KMS-11 (cell line): ENCODE measurements at regions not wholly inside any gene's neighbourhood (a gene's known extent, or its start where the extent isn't known, plus 50 kb on each side); places are given as distances from the start of the nearest gene placed in this dataset.

Experiments used
- H2AFZ ChIP-seq: fragments of 200-600 bp; sonication (generic); 2 replicates; pipeline ENCODE4 v1.6.1; 2016; ENCODE audit warnings: antibody characterized with exemption, mixed run types, low read depth
- H3K27ac ChIP-seq: fragments of 200-600 bp; sonication (generic); 2 replicates; pipeline ENCODE4 v1.6.1; 2016; ENCODE audit warnings: mild to moderate bottlenecking, mixed run types
- H3K27me3 ChIP-seq: fragments of 200-600 bp; sonication (generic); 2 replicates; pipeline ENCODE4 v1.6.1; 2017; ENCODE audit warnings: mild to moderate bottlenecking, low read depth, mixed run types, moderate library complexity; ENCODE audit not compliant: insufficient read depth
- H3K36me3 ChIP-seq: fragments of 200-600 bp; sonication (generic); 2 replicates; pipeline ENCODE4 v1.6.1; 2017; ENCODE audit warnings: mild to moderate bottlenecking, mixed run types; ENCODE audit not compliant: insufficient read depth
- H3K4me1 ChIP-seq: fragments of 200-600 bp; sonication (generic); 2 replicates; pipeline ENCODE4 v1.6.1; 2016; ENCODE audit warnings: mild to moderate bottlenecking, low read depth, mixed run types; ENCODE audit not compliant: poor library complexity, severe bottlenecking
- H3K4me2 ChIP-seq: fragments of 200-600 bp; sonication (generic); 2 replicates; pipeline ENCODE4 v1.7.0; 2016; ENCODE audit warnings: mild to moderate bottlenecking, mixed run types
- H3K4me3 ChIP-seq: fragments of 200-600 bp; sonication (generic); IDR thresholded peaks from 2 replicates; pipeline ENCODE4 v1.6.1; 2017; ENCODE audit warnings: low read depth, low read length, mixed read lengths; ENCODE audit not compliant: insufficient read depth
- H3K79me2 ChIP-seq: fragments of 200-600 bp; sonication (generic); 2 replicates; pipeline ENCODE4 v1.6.1; 2016; ENCODE audit warnings: low read depth, mixed run types; ENCODE audit not compliant: insufficient read depth
- H3K9ac ChIP-seq: fragments of 200-600 bp; sonication (generic); 2 replicates; pipeline ENCODE4 v1.6.1; 2016; ENCODE audit warnings: mild to moderate bottlenecking, mixed run types
- H4K20me1 ChIP-seq: fragments of 200-600 bp; sonication (generic); 2 replicates; pipeline ENCODE4 v1.6.1; 2016; ENCODE audit warnings: mild to moderate bottlenecking, mixed run types; ENCODE audit not compliant: insufficient read depth
- TF ChIP-seq, protein P1 (sequence below): fragments of 200-600 bp; sonication (generic); conservative IDR thresholded peaks from 2 replicates; pipeline ENCODE4 v1.6.1; 2017; ENCODE audit warnings: low read depth, mild to moderate bottlenecking, antibody characterized with exemption, low read length, moderate library complexity, mixed read lengths

DNA sequence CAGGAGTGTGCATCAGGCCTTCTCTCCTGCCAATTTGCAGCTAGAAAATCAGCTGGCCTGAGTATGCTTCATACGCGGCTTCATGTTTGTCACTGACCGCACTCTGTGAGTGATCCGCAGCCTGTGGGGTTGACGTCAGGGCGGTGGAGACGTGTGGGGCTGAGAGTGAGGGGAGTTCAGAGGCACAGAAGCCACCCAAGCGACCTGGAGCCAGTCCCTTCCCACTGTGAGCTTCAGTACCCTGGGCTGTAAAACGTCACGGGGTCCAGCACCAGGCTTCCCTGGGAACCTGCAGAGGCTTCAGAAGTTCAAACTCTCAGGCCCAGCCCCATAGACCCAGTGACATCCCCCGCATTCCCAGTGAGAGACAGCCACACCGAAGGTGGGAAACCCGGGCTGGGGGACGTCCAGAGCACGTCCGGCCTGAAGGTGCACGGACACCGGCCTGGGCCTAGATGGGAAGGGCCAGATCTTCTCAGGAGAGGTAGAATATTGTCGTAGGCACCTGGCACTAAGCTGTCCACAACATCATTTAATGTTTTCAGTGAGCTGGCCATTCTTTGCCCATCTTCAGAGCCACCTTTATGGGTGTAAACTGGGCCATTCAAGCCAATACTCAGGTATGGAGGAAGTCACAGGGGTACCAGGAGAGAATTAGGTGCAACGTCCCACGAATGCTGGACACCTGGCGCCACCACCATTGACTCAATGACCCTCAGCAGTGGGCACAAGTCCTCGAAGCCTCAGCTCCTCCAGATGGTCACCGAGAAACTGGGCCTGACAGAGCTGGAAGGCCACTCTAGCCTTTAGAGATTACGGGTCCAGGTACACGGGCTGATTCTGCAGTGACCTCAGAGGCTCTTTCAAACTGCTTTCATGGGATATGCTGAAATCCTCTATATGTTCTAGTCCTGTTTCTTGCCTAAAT, 235.6 kb upstream of the MYT1L start:
- no peaks in the 10 kb centered on the region for H3K27me3 ChIP-seq

GRCh38 chr2:2565671-2566070, 234.6 kb upstream of the MYT1L start:
- Histone ChIP-seq H3K4me3 (no peak overlapping the region), H4K20me1 (no peaks in the 10 kb centered on the region), H3K79me2 (no peaks in the 10 kb centered on the region), H3K4me1 (no peaks in the 10 kb centered on the region), H2AFZ (no peak overlapping the region), H3K27ac (no peak overlapping the region), H3K27me3 (no peaks in the 10 kb centered on the region), H3K9ac (no peak overlapping the region), H3K4me2 (no peak overlapping the region), H3K36me3 (no peaks in the 10 kb centered on the region)
- TF ChIP-seq, protein P1, sequence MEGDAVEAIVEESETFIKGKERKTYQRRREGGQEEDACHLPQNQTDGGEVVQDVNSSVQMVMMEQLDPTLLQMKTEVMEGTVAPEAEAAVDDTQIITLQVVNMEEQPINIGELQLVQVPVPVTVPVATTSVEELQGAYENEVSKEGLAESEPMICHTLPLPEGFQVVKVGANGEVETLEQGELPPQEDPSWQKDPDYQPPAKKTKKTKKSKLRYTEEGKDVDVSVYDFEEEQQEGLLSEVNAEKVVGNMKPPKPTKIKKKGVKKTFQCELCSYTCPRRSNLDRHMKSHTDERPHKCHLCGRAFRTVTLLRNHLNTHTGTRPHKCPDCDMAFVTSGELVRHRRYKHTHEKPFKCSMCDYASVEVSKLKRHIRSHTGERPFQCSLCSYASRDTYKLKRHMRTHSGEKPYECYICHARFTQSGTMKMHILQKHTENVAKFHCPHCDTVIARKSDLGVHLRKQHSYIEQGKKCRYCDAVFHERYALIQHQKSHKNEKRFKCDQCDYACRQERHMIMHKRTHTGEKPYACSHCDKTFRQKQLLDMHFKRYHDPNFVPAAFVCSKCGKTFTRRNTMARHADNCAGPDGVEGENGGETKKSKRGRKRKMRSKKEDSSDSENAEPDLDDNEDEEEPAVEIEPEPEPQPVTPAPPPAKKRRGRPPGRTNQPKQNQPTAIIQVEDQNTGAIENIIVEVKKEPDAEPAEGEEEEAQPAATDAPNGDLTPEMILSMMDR, result no peak

More for the DNA sequence above, 235.6 kb upstream of the MYT1L start:
- H3K27ac ChIP-seq, result no peak overlapping the region
- H2AFZ ChIP-seq, result no peak overlapping the region
- H4K20me1 ChIP-seq, result no peaks in the 10 kb centered on the region
- no peaks in the 10 kb centered on the region for H3K79me2 ChIP-seq
- H3K9ac ChIP-seq, result no peak overlapping the region
- no peak overlapping the region for H3K4me2 ChIP-seq
- H3K4me3 ChIP-seq, result no peak overlapping the region
- no peaks in the 10 kb centered on the region for H3K36me3 ChIP-seq
- TF ChIP-seq, protein P1, result no peak
- no peaks in the 10 kb centered on the region for H3K4me1 ChIP-seq

DNA sequence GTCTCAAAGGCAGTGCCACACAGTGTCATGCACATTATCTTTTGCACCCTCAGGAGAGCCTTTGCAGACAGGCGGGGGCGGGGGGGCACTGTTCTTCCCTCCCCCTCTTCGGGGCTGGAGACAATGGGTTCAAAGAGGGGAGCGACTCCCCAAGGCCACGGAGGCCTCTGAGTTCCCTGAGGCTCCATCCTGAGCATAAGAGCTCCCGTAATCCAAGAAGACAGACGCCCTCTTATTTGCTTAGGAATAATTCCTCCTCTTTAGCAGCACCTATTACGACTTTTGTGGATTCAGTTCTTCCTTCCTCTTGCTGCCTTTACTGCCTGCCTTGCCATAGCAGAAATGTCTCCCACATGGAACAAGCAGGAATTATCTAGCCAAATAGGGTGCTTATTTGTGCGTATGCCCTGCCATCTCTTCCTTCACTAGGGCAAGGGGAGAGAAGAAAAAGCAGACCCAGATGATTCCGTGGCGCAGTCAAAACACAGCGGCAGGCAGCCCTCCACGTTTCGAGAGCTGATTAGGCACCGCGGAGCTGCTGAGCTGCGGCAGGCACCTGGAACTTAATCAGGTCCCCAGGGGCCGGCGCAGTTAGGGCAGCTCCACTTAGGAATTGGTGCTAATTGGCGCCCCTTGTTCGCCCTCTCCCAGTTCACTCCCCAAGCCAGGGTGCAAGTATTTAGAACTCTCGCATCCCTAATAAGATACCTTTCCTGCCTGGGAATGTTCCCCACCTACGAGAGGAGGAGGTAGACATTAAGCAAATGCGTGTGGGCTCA, 233.4 kb upstream of the MYT1L start:
- Histone ChIP-seq H3K4me1 (no peaks in the 10 kb centered on the region), H4K20me1 (no peaks in the 10 kb centered on the region), H3K4me3 (no peak overlapping the region)

GRCh38 chr2:2563309-2563860, 232.3 kb upstream of the MYT1L start:
- Histone ChIP-seq H4K20me1 (no peaks in the 10 kb centered on the region), H3K4me3 (no peak overlapping the region), H3K27ac (no peak overlapping the region), H3K79me2 (no peaks in the 10 kb centered on the region), H2AFZ (no peak overlapping the region), H3K36me3 (no peaks in the 10 kb centered on the region), H3K4me1 (no peaks in the 10 kb centered on the region), H3K9ac (no peak overlapping the region), H3K27me3 (no peaks in the 10 kb centered on the region), H3K4me2 (no peak overlapping the region)
- TF ChIP-seq, protein P1, result no peak

More for the DNA sequence above, 233.4 kb upstream of the MYT1L start:
- Histone ChIP-seq H3K36me3 (no peaks in the 10 kb centered on the region), H3K9ac (no peak overlapping the region), H3K27me3 (no peaks in the 10 kb centered on the region), H3K27ac (no peak overlapping the region), H3K79me2 (no peaks in the 10 kb centered on the region), H2AFZ (no peak overlapping the region), H3K4me2 (no peak overlapping the region)
- TF ChIP-seq, protein P1, result no peak
